Lower leg skin (tissue), 4 donors: ENCODE measurements at regions not wholly inside any gene's neighbourhood (a gene's known extent, or its start where the extent isn't known, plus 50 kb on each side); places are given as distances from the start of the nearest gene placed in this dataset.

Source experiments
- DNase-seq, 2 donors: peaks; one replicate each; pipeline ENCODE4 v3.0.0-alpha.2; 2019; ENCODE audit warnings: low spot score in 2 of 2
- H3K4me3 ChIP-seq: fragments of 200-600 bp; sonication (generic); 2 replicates; pipeline ENCODE4 v1.5.1; 2017; ENCODE audit warnings: mild to moderate bottlenecking, low read depth; ENCODE audit not compliant: poor library complexity, severe bottlenecking
- CTCF ChIP-seq, 3 donors: fragments of 450-650 bp; IDR thresholded peaks; one replicate each; pipeline ENCODE4 v1.5.1; 2016; ENCODE audit warnings: antibody characterized with exemption in 3 of 3, mild to moderate bottlenecking in 3 of 3, moderate library complexity in 2 of 3
- POLR2A ChIP-seq, 2 donors: fragments of 450-650 bp; IDR thresholded peaks; one replicate each; pipeline ENCODE4 v1.6.1; 2016 to 2017; ENCODE audit warnings: antibody characterized with exemption in 2 of 2, mild to moderate bottlenecking in 1 of 2, moderate library complexity in 1 of 2
- WGBS, 2 donors: methylation state at CpG; one replicate each; pipeline ENCODE4 v1.1.5; 2018; 5-methylcytosine and 5-hydroxymethylcytosine counted together
- intact Hi-C: fragments of 100-400 bp; cut with DNase I; formaldehyde crosslinking; loops from one replicate; pipeline ENCODE4 v1.15.0; 2023; ENCODE audit warnings: low total_unique reads

- DNase-seq = no peak
- intact Hi-C loops = no loop called here
- no peak overlapping the region for H3K4me3 ChIP-seq
- WGBS, 2 donors = 75 to 83% methylated on average over 5 of the region's 5 CpGs
- TF ChIP-seq POLR2A (IDR thresholded peaks at IDR 0.05) = no peak
- no peak for TF ChIP-seq CTCF (IDR thresholded peaks at IDR 0.05)
Measured at GRCh38 chr3:23659840-23660430, 145.8 kb upstream of the UBE2E1 start.

DNA sequence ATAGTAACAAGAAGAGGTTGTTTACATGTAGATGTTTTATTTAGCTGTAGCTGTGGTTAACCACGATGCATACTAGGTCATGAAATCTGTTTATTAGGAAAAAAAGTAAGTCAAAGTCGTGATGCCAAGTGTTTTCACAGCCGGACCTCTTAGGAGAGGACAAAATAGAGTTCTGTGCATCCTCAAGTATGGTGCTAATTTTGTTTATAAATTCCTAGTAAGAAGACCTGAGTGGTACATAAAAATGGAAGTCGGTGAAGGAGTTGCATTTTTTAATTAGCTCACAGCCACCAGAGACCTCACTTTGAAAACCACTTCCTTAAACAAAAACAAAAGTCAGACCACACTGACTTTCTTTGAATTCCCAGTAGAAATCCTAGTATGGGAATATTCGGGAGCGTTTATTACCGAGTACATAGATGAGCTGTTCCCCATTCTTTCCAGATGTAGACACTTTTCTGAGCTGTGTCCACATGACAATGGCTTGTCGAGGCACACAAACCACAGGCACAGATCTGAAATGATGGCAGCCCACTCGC, 143.6 kb upstream of the UBE2E1 start:
- no peak overlapping the region for H3K4me3 ChIP-seq
- intact Hi-C loops = no loop called here
- no peak for DNase-seq
- WGBS, 2 donors = 67 to 71% methylated on average over 9 of the region's 9 CpGs
- TF ChIP-seq POLR2A (IDR thresholded peaks at IDR 0.05) (no peak), CTCF (IDR thresholded peaks at IDR 0.05) (no peak)

GRCh38 chr3:23663246-23663645, 142.5 kb upstream of the UBE2E1 start:
- no peak overlapping the region for H3K4me3 ChIP-seq
- TF ChIP-seq CTCF (IDR thresholded peaks at IDR 0.05) (no peak), POLR2A (IDR thresholded peaks at IDR 0.05) (no peak)
- intact Hi-C loops = no loop called here
- WGBS, 2 donors = 60 to 67% methylated on average over 3 of the region's 3 CpGs
- DNase-seq = no peak

DNA sequence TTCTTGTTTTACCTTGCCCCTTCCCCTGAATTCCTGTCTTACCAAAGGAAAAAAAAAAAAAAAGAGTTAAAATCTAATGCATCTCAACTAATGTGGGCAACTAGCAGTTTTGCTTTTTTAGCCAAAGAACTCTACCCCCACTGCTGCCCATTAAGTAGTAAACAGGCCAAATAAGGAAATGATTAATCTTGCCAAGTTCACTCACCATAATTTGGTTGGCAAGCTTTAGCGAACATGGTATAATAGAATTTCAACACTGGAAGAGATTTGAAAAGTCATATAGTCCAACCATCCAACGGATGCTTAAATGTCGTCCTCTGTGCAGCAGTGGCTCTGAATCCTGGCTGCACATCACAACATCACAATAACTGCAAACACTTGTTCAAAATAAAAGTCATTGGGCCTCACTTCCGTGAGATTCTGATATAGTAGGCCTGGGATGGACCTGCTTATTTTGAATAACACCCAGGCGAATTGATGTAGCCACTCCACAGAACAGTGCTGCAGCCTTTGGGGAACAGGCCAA, 142.0 kb upstream of the UBE2E1 start:
- TF ChIP-seq POLR2A (IDR thresholded peaks at IDR 0.05) (no peak), CTCF (IDR thresholded peaks at IDR 0.05) (no peak)
- DNase-seq = no peak
- 56 to 58% methylated on average over 5 of the region's 5 CpGs for WGBS, 2 donors
- no peak overlapping the region for H3K4me3 ChIP-seq
- intact Hi-C loops = no loop called here

DNA sequence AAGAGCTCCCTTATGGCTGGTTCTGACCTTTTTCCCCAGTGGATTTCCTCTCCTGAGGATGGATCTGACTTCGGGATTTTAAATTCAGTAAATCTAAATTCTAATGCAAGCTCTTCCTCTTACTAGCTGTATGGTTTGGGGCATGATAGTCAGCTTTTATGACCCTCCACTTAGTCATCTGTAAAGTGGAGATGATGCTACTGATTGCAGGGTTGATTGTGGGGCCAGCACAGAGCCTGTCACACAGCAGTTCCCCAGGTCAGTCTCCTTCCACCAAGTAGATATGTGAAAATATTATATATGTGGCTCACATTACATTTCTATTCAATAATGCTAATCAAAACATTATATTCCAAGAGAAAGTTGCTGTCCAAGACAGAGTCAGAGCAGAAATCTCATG, 141.3 kb upstream of the UBE2E1 start:
- TF ChIP-seq CTCF (IDR thresholded peaks at IDR 0.05) (no peak), POLR2A (IDR thresholded peaks at IDR 0.05) (no peak)
- 91% methylated on average over 1 of the region's 1 CpG for WGBS, 2 donors
- intact Hi-C loops = no loop called here
- no peak overlapping the region for H3K4me3 ChIP-seq
- no peak for DNase-seq

GRCh38 chr3:23665741-23666140, 140.0 kb upstream of the UBE2E1 start:
- WGBS, 2 donors = 97 to 98% methylated on average over 1 of the region's 1 CpG
- intact Hi-C loops = no loop called here

More at GRCh38 chr3:23665741-23666140, 140.0 kb upstream of the UBE2E1 start:
- H3K4me3 ChIP-seq = no peak overlapping the region
- TF ChIP-seq CTCF (IDR thresholded peaks at IDR 0.05) (no peak), POLR2A (IDR thresholded peaks at IDR 0.05) (no peak)
- DNase-seq = no peak
